GM18511 (cell line): ENCODE measurements at regions not wholly inside any gene's neighbourhood (a gene's known extent, or its start where the extent isn't known, plus 50 kb on each side); places are given as distances from the start of the nearest gene placed in this dataset.

Experiments
- ATAC-seq: cut with Tn5 transposase; IDR thresholded peaks from one replicate; pipeline ENCODE4 v1.9.1; 2021; ENCODE audit warnings: mild to moderate bottlenecking, moderate library complexity; ENCODE audit not compliant: unreplicated experiment

GRCh38 chrX:22392133-22392948 is 119.6 kb downstream of the CBLL2 start:
- no peak for ATAC-seq

DNA sequence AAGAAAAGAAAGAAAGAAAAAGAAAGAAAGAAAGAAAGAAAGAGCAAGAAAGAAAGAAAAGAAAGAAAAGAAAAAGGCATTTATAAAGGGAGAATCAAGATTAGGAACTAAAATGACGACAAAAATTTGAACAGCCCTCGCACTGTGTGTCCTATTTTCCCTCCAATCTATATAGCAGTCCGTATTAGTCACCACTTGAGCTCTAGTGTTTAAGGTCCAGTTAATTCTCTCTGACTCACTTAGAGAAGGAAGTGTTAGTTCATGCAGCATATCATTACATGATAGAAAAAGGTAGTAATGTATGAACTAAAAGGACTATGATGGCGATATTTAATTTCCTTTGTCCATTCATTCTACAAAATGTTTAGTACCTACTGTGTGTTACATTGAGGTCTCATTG is 122.7 kb downstream of the CBLL2 start:
- no peak for ATAC-seq

- no peak for ATAC-seq
These were observed 123.7 kb downstream of the CBLL2 start for GRCh38 chrX:22396408-22396807.

GRCh38 chrX:22397566-22397965 is 124.9 kb downstream of the CBLL2 start:
- no peak for ATAC-seq

- ATAC-seq: no peak
These were observed 126.9 kb downstream of the CBLL2 start for GRCh38 chrX:22399437-22400192.

- ATAC-seq: no peak
These were observed 131.6 kb downstream of the CBLL2 start for GRCh38 chrX:22404297-22404696.

- no peak for ATAC-seq
These were observed 133.6 kb downstream of the CBLL2 start for GRCh38 chrX:22406201-22406737.

- ATAC-seq: no peak
These were observed 136.7 kb downstream of the CBLL2 start for GRCh38 chrX:22409418-22409817.

DNA sequence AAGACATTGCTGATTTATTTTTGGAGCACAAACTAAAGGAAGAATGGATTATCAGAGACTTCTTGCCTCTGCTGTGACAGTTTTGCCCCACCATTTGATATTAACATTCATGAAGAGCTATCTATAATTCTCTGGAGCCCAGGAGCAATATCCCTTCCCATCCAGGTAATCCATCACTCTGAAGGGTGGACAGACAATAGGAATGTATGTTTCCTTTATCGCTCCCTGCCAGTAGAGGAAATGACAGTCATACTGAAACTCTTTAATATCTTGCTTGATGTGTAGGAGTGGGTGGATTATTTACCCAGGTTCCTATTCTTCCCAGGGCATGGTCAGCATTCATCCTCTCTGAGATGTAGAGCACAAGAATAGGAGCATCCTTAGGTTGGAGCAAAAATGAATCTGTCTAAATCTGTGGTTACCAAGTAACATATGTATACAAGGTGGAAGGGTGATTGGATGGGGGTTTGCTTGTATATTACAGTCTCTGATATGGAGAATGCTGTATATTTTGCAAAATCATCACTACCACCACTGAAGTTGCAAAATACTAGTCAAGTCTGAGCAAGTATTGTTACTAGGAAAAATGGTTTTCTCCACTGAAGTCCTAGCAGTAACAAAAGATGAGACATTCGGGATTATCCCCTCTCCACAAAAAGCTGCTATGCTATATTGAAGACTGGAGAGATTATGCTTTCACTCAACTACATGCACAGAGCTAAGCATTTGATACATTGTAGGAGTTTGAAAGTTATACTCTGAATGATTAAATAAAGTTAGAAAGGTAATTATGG is 151.6 kb downstream of the CBLL2 start:
- ATAC-seq: no peak

DNA sequence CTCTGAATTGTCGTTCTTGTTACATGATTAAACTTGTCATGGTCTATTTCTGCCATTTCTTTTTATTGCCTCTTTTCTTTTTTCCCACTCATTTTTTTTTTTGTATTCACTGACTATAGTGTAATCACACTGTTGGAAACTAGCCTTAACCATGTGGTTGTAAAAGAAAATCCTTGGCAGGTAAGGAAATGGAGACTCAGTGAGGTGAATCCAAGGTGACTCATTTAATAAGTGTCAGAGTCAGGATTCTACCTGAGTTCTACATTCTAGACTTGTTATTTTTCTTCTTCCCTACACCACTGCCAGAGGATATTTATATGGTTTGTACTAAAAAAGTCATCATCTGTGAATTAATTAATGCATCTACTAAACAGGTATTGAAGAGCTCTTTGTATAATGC is 152.2 kb downstream of the CBLL2 start:
- ATAC-seq: no peak

DNA sequence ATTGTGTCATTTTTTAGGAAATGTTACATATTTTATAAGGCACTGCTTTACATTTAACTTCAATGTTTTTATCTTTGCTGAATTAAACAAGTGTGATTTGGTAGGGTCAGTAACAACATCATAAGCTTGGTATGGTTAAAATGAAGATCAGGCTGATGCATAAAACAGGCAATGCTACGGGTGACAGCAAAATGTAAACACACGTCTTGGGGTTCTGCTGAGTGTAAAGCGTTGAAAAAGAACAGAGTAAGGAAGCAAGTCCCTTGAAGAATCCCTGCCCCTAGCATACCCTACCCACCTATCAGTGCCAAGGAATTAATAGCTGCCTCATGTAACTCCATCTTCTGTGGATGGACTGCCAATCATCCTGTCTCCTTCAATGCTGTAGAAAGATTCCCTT is 157.0 kb downstream of the CBLL2 start:
- ATAC-seq: no peak

DNA sequence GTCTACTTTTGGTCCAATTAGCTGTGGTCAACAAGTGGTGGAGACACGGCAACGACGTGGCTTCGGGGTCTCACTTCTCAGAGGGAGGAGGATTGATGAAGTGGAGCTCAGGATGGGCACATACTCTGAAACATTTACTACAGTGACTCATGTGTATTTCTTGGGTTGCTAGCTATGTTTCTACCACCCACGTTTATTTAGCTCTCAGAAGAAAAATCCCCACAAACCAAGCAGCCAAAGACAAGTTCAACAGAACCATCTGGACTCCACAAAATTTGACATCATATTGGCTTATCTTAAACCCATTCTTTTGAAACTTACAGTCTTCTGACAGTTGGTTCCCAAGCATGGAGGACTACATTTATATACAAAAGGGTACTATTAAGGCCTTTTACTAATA is 158.0 kb downstream of the CBLL2 start:
- ATAC-seq: no peak

DNA sequence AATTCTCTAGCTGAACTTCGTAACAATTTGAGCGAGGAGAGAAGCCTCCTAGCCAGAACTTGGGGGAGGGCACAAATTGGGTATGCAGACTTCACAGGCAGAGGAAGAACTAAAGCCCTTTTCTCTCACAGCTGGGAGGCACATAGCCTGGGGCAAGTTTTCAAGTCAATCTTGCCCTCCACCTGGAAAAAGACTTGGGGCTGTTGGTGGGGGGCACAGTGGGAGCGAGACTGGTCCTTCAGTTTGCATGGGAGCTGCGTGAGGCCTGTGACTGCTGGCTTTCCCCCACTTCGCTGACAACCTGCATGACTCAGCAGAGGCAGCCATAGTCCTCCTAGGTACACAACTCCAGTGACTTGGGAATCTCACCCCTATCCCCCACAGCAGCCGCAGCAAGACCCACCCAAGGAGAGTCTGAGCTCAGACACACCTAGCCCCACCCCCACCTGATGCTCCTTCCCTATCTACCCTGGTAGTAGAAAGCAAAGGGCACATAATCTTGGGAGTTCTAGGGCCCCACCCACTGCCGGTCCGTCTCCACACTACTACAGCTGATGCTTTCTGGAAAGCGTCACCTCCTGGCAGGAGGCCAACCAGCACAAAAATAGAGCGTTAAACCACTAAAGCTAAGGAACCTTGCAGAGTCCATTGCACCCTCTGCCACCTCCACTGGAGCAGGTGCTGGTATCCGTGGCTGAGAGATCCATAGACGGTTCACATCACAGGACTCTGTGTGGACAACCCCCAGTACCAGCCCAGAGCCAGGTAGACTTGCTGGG is 160.8 kb downstream of the CBLL2 start:
- ATAC-seq: no peak

- no peak for ATAC-seq
These were observed 173.2 kb downstream of the CBLL2 start for GRCh38 chrX:22445880-22446279.

GRCh38 chrX:22462959-22463358 is 190.2 kb downstream of the CBLL2 start:
- ATAC-seq: no peak

DNA sequence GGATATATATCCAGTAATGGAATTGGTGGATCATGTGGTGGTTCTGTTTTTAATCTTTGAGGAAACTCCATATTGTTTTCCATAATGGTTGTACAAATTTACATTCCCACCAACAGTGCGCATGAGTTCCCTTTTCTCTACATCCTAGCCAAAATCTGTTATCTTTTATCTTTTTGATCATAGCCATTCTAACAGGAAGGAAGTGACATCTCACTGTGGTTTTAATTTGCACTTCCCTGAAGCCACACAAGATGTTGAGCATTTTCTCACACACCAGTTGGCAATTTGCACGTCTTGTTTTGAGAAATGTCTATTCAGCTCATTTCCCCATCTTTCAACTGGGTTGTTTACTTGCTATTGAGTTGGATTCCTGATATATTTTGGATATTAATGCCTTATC is 194.9 kb downstream of the CBLL2 start:
- no peak for ATAC-seq

GRCh38 chrX:22481436-22481835 is 208.7 kb downstream of the CBLL2 start:
- ATAC-seq: no peak

GRCh38 chrX:22486296-22486695 is 213.6 kb downstream of the CBLL2 start:
- no peak for ATAC-seq

- no peak for ATAC-seq
These were observed 244.2 kb downstream of the CBLL2 start for GRCh38 chrX:22516893-22517292.

- ATAC-seq: no peak
These were observed 247.6 kb downstream of the CBLL2 start for GRCh38 chrX:22520128-22520828.
